Esophagus squamous epithelium (tissue), 4 donors: ENCODE measurements at regions not wholly inside any gene's neighbourhood (a gene's known extent, or its start where the extent isn't known, plus 50 kb on each side); places are given as distances from the start of the nearest gene placed in this dataset.

Experiments used
- POLR2A ChIP-seq, 4 donors: fragments of 450-650 bp; IDR thresholded peaks; one replicate each; pipeline ENCODE4 v1.6.1; 2017; ENCODE audit warnings: antibody characterized with exemption in 4 of 4, mild to moderate bottlenecking in 4 of 4, moderate library complexity in 3 of 4
- TF ChIP-seq, protein P1 (sequence below), 6 experiments: fragments of 450-650 bp in 4 of 6; fragments of 200-600 bp in 2 of 6; sonication (generic) in 2 of 6; IDR thresholded peaks; one replicate each; pipeline ENCODE4 v1.5.1; 2016 to 2019; ENCODE audit warnings: antibody characterized with exemption in 6 of 6, mild to moderate bottlenecking in 4 of 6, moderate library complexity in 4 of 6

DNA sequence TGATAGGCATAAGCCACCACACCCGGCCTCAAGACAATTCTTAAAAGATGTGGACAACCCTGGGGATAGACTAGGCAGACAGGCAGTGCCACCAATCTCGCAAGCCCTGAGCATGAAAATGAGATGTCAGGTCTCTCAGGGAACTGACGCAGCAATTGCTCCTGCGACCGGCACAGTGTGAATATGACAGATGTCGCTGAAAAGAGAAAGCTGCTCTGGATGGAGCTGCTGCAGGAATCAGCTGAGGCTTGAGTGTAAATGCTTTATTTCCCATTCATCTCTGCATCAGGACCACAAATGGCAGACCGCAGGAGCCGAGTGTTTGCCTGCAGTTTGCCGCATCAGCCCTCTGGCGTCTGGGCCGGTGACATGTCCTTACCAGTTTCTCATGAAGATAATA is 68.4 kb downstream of the TFAP2C start:
- TF ChIP-seq POLR2A (IDR thresholded peaks at IDR 0.05), result no peak
- TF ChIP-seq, protein P1, sequence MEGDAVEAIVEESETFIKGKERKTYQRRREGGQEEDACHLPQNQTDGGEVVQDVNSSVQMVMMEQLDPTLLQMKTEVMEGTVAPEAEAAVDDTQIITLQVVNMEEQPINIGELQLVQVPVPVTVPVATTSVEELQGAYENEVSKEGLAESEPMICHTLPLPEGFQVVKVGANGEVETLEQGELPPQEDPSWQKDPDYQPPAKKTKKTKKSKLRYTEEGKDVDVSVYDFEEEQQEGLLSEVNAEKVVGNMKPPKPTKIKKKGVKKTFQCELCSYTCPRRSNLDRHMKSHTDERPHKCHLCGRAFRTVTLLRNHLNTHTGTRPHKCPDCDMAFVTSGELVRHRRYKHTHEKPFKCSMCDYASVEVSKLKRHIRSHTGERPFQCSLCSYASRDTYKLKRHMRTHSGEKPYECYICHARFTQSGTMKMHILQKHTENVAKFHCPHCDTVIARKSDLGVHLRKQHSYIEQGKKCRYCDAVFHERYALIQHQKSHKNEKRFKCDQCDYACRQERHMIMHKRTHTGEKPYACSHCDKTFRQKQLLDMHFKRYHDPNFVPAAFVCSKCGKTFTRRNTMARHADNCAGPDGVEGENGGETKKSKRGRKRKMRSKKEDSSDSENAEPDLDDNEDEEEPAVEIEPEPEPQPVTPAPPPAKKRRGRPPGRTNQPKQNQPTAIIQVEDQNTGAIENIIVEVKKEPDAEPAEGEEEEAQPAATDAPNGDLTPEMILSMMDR (IDR thresholded peaks at IDR 0.05), result no peak
